HG02852 (cell line): ENCODE measurements at regions not wholly inside any gene's neighbourhood (a gene's known extent, or its start where the extent isn't known, plus 50 kb on each side); places are given as distances from the start of the nearest gene placed in this dataset.
"Not testable (repeated sequence)": the region's sequence is repeated elsewhere in the genome, so short reads cannot be mapped to it uniquely, and the experiment has no call there.

Experiments used
- ATAC-seq: cut with Tn5 transposase; IDR thresholded peaks from one replicate; pipeline ENCODE4 v1.9.1; 2021; ENCODE audit warnings: mild to moderate bottlenecking, moderate library complexity; ENCODE audit not compliant: unreplicated experiment

DNA sequence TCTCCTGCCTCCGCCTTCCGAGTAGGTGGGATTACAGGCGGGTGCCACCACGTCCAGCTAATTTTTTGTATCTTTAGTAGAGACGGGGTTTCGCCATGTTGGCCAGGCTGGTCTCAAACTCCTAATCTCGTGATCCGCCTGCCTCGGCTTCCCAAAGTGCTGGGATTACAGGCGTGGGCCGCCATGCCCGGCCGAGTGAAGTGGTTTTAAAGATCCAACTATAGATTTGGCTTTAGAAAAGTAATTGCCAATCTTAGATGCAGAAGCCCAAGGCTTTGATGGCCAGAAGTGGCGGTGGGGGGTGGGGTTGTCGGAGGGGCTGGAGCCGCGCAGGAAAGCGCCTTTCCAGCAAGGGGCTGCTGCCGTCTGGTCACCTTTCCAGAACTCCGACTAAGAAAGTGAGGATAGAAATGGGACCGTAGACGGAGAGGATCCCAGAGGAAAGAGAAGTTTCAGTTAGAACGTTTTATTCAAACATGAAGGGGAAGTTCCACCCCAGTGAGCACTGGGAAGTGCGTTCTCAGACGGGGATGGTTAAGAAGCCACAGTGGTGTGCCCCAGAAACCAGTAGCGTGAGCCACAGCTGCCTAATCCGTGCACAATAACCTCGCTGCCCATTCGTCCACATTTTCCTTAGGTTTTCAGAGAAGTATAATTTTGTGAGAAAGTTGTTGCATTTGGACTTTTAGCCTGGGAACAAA is 69.7 kb downstream of the DLL1 start:
- no peak for ATAC-seq

DNA sequence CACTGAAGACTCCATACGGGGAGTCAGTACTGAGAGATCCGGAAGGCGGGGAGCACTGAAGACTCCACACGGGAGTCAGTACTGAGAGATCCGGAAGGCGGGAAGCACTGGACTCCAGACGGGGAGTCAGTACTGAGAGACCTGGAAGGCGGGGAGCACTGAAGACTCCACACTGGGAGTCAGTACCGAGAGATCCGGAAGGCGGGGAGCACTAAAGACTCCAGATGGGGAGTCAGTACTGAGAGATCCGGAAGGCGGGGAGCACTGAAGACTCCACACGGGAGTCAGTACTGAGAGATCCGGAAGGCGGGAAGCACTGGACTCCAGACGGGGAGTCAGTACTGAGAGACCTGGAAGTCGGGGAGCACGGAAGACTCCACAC is 77.2 kb downstream of the DLL1 start:
- not testable (repeated sequence) for ATAC-seq

DNA sequence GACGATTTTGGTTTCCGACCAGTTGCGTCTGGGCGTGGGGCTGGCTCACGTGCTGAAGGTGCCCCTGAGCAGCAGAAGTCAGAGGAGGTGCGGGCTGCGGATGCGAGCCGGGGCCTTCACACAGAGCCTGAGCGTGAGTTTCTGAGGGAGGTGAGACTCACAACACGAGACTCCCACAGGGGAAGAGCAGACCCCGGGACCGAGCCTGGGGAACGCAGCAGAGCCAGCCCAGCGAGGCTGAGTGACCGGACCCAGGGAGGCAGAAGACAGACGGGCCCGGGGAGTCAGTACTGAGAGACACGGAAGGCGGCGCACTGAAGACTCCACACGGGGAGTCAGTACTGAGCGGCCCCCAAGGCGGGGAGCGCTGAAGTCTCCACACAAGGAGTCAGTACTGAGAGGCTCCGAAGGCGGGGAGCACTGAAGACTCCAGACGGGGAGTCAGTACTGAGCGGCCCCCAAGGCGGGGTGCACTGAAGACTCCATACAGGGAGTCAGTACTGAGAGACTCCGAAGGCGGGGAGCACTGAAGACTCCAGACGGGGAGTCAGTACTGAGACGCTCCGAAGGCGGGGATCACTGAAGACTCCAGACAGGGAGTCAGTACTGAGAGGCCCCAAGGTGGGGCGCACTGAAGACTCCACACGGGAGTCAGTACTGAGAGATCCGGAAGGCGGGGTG is 77.8 kb downstream of the DLL1 start:
- ATAC-seq: no peak

DNA sequence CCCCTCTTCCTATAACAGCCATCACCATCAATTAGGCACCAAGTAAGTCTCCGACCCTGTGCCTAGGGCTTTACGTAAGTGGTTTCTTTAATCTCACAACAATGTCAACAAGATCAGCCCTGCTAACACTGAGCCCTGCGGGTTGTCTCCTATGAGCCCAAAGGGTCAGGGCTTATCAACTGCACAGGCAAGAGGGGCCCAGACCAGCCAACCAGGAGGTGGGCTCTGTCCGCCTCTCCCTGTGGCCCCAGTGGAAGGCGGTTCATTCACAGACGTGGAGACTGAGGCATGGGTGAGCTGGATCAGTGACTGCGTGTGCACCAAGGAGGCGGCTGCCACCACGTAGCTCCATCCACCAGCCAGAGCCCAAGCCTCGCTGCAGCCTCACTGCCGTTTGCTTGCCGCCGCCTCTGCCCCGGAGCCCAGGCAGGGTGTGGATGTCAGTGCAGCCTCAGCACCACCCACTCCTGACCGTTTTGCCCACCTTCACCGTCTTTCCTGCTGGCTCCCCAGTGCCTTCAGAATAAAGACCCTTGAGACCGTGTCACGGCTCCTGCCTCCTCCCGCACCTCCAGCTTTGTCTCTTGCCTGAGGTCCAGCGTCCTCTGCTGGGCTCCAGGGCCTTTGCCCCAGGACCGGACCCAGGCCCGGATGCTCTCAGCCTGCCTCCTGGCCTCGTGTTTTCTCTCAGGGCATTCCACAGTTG is 78.7 kb downstream of the DLL1 start:
- ATAC-seq: no peak

DNA sequence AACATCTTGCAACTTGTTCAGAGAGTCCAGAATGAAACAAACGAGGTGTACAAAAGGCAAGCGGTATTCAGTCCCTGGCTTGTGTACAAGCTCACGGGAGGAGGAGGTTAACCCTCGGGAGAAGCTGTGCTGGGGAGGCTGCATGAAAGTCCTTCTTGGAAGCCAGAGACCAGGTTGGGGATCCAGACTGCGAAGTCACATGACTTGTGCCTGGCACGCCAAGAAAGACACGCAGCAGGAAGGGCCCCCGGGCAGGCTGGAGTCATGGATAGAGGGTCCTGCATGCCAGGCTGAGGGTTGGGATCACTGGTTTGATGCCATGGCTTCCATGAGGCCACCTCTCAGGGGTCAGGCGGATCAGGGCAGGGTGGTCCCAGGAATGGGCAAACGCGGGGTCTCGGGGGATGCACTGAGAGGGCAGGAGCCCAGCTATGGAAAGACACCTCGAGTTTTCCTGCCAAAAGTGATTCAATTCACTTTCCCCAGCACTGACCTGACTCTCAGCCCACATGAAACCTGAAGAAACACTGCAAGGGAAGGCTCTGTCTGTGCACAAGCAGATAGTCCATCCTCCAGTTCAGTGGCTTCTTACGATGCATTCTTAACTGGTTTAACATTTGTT is 79.4 kb downstream of the DLL1 start:
- no peak for ATAC-seq

DNA sequence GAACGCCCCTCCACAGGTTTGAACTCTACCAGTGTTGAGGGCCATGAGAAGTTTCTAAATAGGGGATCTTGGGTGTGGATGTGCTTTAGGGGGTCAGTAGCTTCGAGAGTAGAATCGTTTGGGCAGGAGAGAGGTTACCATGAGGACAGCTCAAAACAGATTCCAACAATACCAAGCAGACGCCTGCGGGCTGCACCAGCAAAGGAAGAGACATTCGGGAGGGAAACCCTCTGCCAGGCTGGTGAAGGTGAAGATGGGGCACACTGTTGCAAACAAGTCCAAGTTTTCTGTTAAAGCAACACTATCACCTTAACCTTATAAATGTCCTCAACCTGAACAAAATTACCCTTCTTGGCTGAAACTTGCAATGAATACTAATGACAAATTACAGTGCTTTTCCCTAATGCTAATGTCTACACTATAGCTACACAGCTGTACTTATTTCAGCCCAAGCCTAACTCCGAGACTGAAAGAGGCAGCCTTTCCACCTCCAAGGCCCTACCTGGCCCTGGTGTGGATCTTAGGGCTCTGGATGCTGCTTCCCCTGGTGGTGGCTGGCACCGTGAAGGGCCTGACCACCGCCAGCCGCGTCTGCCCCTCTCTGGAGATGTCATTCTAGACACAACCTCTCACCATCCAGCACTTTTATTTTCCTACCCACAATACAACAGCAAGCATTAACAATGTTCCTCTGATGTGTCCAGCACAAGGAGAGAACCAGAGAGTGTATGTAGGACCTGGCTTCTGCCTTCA is 80.1 kb downstream of the DLL1 start:
- ATAC-seq: no peak

DNA sequence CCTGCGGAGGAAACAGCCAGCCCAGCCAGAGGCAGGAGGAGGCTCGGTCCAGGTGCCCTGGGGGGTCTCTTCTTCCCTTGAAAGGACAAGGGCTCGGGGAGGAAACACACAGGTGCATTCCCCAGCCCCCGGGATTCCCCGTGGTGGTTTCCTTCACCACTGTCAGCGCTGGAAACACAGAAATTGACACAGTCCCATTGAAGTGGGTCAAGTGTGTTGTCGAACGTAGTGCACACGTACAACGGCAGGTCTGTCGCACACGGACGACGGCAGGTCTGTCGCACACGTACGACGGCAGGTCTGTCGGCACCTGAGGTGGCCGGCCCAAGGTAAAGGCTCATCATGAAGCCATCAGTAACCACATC is 80.9 kb downstream of the DLL1 start:
- ATAC-seq: no peak

DNA sequence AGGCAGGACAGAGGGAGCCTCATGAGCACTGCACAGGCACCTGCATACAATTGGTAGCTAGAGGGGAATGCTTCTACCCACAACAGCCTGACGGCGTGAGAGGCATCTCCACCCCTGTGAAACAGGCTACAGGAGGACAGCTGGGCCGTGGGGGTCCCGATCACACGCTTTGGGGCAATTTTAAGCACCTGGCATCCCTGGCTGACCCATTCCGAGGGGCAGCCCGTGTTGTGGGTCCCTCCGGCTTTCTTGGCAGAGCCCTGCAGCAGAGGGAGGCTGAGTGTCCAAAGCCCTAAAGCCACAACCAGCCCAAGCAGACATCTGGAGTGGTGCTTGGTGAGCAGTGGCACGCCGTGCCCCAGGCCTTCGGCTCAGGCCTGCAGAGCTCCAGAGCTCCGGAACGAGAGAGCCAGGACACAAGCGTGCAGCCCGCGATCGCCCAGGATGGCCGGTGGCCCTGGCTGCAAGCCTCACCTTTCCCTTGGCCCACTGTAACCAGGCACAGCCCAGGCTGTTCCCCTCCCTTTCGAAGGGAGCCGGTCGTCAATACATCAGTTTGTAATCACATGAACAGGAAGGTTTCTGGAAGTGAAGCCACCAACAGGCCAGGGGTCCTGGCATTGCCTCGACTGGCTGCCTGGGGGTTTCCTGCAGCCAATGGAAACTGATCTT is 81.4 kb downstream of the DLL1 start:
- no peak for ATAC-seq

DNA sequence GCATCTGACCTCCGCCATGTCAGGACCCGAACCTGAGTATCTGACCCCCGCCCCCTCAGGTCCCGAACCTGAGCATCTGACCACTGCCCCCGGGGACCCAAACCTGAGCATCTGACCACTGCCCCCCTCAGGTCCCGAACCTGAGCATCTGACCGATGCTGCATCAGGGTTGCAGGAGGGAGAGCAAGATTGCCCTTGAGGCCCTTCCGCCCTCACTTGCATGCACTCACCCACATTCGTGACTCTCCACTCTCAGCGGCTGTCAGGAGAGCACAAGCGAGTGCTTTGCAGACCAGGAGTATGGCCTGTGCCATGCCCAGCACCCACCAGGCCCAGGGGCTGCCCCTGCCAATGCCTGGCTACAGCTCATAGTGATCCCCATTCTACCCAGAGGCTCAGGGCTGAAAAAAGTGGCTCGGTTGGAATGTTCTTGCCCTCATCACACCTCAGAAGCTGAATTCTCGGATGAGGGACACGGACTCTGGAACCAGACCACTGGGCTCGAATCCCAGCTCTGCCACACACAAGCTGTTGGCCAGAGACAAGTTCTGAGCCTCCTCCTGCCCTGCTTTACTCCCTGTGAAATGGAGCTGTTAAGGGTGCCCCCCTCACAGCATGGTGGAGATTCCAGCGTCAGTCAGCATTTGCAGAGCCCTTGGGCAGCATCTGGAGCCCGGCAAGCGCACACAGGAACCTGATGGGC is 82.1 kb downstream of the DLL1 start:
- ATAC-seq: no peak

DNA sequence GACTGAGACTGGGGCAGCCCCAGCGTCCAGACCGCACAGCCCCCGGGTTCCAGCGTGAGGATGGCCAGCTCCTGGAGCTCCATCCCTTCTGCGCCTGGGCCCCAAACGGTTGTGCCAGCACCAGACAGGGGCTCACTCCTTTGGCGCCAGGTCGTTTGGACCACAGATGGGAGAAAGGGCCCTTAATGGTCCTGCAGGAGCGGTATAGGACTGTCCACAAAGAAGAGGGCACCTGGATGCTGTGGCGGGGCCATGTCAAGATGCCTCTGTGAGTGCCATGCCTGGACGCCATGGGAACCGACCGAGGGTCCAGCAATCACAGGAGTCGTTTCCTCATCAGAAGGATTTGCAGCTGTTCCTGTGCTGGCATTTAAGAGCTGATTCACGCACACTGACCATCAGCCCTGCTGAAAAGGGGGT is 82.7 kb downstream of the DLL1 start:
- ATAC-seq: no peak

DNA sequence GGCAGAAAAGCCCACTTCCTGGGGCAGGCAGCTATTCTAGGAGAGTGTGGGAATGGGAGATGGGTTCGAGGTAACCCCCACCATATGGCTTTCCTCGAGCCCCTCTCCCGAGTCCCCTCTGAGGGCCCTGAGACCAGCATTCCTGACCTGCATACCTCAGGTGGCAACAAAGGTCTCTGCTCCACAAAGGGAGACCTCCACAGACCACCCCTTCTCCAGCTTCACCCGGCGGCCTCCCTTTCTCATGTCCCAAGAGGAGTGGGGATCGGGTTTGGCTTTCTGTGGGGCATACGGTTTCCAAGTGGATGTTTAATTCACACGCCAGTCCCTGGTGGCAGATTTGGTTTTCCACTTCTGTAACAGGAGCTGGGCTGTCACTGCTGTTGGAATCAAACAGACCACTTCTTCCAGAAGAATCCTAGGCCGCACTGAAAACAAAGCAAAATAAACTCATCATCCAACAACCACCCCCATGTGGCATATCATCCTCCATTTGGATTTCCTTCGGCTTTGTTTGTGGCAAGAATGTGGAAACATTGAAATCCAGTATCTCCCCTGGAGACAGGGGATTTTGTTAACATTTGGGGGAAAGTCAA is 83.2 kb downstream of the DLL1 start:
- no peak for ATAC-seq

DNA sequence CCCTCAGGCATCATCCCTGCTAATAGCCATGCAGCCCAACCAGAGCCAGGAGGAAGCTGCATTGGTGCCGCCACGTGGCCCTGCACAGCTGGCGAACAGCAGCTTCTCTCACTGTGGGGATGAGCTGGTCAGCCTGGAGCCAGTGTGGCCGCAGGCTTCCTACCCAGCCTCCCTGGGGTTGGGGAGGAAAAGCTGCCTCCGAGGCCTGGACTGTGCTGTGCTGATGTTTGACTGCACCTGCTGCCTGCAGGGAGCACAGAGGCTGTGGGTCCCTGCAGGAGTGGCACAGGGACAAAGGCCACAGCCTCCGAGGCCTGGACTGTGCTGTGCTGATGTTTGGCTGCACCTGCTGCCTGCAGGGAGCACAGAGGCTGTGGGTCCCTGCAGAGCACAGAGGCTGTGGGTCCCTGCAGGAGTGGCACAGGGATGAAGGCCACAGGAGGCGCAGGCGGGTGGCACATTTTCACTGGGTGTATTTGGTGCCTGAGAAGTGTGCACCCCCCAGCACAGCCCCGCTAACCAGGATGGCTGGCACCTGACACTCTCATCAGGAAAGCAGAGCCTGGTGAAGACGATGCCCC is 83.9 kb downstream of the DLL1 start:
- no peak for ATAC-seq

DNA sequence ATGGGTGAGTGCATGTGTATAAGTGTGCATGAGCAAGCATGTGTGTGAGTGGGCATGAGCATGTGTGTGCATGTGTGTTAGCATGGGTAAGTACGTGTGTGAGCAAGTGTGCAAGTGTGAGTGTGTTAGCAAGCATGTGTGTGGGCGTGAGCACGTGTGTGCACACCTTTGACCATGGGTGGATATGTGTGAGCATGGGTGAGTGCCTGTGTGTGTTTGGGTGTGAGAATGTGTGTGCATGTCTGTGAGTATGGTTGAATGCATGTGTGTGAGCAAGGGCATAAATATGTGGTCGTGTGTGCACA is 84.6 kb downstream of the DLL1 start:
- ATAC-seq: no peak

DNA sequence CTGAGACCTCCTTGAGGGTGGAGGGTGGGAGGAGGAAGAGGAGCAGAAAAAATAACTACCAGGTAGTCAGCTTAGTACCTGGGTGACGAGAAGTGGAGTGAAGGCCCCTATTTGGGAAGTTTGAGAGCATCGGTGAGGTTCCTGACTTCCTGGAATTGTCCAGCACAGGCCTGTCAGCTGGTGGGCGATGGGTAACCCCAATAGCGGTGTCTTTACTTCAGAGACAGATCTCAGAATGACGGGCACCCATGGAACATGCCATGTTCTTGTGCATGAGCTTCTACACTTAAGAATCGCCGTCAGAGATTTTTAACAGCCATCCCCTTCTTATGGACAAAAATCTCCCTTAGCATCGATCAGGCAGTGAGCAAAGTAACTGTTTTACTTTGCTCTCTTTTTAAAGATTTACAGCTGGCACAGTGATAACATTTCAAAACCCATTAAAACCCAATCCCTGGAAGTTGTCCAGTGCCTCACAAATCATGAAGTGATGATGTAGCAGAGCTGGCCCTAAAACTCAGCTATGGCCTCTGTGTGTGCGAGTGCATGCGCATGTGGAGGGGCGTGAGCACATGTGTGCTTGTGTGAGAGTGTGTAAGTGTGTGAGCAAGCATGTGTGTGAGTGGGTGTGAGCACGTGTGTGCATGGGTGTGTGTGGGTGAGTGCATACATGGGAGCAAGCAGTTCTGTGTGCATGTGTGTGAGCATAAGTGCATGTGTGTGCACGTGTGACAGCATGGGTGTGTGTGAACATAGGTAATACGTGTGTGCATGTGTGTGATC is 85.2 kb downstream of the DLL1 start:
- no peak for ATAC-seq

DNA sequence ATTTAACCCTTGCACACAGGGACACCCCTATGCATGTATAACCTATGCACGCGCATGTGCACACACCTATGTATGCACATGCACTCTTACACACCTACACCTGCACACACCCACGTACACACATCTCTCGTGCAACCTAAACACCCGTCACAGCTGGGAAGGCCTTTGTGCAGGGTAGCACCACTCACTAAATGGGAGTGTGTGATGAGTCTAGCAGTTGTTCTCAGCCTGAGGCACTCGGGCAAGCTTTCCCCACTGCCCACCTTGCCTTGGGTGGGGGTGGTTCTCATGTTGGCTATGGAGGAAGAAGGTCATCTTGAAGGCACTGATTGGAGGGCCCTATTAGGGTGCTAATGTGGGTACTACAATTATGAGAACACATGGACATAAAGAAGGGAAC is 85.8 kb downstream of the DLL1 start:
- no peak for ATAC-seq

DNA sequence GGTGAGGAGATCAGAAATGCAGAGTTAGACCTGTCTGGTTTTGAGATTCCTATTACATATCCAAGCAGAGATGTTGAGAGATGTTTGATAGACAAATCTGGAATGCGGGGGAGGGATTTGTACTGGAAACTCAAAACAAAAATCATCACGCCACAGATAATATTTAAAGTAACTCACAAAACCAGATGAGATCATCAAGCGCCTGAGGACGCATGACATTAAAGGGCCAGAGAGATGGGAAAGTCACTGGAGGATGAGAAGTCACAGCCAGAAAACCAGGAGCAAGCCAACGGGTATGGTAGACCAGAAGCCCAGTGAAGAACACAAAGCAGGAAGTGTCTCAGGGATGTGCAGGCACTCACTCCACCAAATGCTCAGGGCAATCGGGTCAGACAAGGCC is 87.7 kb downstream of the DLL1 start:
- ATAC-seq: no peak

DNA sequence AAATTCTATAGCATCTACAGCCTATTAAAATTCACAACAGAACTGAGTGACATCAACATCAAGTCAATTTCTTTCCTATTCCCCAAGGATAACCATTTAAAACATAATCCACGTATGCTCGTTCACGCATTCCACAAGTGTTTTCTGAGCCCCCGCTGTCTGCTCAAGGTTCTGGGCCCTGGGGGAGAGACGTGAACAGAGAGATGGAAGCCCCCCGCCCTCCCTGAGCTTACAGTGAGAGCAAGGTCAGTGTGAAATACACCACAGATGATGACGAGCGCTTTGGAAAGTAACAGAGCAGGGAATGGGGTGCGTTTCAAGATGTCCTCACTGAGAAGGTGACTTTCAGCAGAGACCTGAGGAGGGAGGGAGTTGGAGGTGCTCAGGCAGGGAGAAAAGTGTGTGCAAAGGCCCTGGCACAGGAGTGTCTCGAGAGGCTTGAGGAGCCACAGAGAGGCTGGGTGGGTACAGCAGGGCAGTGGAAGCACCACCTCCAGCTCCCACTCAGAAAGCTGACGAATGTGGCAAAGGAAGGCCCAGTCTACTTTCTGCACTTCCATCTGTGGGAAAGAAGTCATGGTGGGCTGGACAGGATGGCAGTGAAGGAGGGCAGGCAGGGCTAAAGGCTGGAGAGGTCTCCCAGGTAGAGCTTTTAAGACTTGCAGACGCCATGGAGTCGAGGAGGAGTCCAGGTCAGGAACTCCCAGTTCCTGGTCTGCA is 88.3 kb downstream of the DLL1 start:
- no peak for ATAC-seq

DNA sequence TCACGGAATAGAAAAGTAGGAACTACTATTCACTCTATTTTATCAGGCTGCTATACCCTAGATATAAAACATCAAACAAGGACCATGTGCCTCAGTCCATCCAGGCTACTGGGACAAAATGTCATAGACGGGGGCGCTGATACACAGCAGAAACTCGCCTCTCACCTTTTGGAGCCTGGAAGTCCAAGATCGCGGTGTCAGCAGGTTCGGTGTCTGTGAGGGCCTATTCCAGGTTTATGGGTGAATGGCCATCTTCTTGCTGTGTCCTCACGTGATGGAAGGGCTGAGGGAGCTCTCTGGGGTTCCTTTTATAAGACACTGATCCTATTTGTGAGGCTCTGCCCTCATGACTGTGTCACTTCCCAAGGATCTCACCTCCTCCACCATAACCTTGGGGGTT is 89.5 kb downstream of the DLL1 start:
- no peak for ATAC-seq
